NCI-H2029 (cell line): ENCODE measurements at regions not wholly inside any gene's neighbourhood (a gene's known extent, or its start where the extent isn't known, plus 50 kb on each side); places are given as distances from the start of the nearest gene placed in this dataset.
A peak's percentile ranks its signal among the peaks of the same experiment; 100 is the strongest.

Experiments used
- DNase-seq: peaks from one replicate; lab custom pipeline; 2025; lab: John Stamatoyannopoulos, UW

GRCh38 chr4:14792702-14793227 is 209.5 kb upstream of the CPEB2 start:
- DNase-seq = no peak

DNA sequence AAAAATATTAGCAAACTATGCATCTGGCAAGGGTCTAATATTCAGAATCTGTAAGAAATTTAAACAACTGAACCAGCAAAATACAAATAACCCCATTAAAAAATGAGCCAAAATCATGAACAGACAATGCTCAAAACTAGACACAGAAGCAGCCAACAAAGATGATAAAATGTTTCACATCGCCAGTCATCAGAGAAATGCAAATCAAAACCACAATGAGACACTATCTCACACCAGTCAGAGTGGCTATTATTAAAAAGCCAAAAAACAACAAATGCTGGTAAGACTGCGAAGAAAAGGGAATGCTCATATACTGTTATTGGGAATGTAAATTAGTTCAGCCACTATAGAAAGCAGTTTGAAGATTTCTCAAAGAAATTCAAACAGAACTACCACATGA is 201.3 kb upstream of the CPEB2 start:
- no peak for DNase-seq

DNA sequence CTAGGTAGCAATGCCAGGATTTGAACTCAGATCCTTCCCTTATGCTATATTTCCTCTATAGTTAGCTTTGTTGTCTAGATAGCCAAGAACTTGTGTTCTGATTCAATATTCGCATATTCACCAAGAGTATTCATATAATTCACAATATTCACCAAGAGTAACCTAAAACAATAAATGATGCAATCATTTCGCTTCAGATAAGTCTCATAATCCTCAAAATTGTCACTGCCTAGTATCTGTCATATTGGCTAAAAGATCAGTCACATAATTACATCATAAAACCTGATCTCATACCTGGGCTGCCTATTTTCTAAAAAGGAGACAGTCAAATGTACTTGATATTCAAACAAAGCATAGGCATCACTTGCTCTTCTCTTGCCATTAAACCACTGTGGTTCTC is 199.7 kb upstream of the CPEB2 start:
- no peak for DNase-seq

DNA sequence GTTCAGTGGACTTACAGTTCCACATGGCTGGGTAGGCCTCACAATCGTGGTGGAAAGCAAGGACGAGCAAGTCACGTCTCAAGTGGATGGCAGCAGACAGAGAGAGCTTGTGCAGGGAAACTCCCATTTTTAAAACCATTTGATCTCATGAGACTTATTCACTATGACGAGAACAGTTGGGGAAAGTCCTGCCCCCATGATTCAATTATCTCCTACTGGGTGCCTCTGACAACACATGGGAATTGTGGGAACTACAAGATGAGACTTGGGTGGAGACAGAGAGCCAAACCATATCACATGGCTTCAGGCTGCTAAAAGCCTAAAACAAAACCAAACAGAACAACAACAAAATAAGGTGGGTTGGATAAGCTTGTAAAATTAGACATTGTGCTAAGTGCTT is 194.4 kb upstream of the CPEB2 start:
- DNase-seq = no peak

GRCh38 chr4:14809203-14809602 is 193.1 kb upstream of the CPEB2 start:
- no peak for DNase-seq

- no peak for DNase-seq
Observed at GRCh38 chr4:14810121-14810520, 192.2 kb upstream of the CPEB2 start.

GRCh38 chr4:14810568-14810967 is 191.7 kb upstream of the CPEB2 start:
- DNase-seq = no peak

DNA sequence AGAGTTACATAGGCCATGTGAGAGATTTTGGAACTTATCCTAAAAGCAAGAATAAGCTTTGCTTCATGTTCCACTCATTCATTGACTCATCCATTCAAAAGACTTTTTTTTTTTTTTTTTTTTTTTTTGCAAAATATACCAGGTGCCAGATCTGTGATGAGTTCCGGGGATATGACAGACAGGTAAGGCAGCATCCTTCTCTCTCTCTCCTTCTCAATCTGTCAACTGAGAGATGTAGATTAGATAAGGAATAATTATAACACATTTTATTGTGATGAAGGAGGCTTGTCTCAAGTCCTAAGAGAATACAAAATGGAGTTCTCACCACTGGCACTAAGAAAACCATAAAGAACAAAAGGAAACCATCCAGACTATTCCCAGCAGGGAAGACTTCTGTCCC is 190.2 kb upstream of the CPEB2 start:
- no peak for DNase-seq

DNA sequence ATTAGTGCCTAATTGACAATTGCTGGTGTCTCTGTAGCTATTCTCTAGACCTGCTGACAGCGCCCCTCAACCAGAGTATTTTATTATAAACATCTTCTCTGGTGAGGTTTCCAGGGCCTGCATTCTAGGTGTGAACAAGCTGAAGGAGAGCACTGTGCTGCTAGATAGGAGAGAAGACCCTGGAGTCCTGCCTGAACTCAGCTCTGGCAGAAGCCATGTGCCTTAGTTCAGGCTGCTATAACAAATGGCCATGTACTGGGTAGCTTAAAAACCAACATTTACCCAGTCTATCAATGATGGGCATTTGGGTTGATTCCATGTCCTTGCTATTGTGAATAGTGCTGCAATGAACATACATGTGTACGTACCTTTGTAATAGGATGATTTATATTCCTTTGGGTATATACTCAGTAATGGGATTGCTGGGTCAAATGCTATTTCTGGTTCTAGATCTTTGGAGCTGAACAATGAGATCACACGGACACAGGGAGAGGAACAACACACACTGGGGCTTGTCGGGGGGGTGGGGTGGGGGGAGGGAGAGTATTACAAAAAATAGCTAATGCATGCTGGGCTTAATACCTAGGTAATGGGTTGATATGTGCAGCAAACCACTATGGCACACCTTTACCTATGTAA is 185.5 kb upstream of the CPEB2 start:
- DNase-seq = no peak

DNA sequence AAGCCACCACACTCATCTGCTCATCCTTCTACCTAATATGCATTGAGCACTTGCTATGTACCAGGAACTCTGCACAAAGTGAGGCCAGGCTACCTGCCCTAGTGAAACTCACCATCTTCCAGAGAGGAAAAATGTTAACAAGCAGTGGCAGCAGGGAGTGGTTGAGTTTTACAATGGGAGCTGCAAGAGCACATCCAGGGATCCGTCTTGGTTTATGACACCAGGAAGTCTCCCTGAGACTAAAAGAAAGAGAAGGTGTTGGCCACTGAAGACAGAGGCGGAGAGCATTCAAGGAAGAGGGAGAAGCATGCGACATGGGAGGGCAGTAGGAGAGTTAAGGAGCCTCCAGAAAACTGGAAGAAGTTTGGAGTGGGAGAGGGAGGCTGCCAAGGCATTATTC is 178.1 kb upstream of the CPEB2 start:
- DNase-seq = no peak

DNA sequence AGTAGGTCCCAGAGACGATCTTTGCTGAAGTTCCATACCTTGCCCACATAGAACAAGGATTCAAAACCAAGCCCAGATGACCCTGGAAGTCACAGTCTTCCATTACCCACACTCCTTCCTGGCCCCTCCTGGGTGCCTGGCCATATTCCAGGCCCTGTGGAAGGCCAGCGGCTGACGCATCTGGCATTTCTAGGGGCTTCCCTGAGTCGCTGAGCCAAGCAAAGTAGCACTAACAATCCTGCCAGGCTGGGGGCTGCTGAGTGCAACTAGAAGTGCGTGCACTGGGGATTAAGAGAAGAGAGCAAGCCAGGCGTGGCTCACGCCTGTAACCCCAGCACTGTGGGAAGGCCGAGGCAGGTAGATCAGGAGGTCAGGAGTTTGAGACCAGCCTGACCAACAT is 175.2 kb upstream of the CPEB2 start:
- DNase-seq = no peak

- DNase-seq = no peak
Observed at GRCh38 chr4:14829795-14830194, 172.5 kb upstream of the CPEB2 start.

DNA sequence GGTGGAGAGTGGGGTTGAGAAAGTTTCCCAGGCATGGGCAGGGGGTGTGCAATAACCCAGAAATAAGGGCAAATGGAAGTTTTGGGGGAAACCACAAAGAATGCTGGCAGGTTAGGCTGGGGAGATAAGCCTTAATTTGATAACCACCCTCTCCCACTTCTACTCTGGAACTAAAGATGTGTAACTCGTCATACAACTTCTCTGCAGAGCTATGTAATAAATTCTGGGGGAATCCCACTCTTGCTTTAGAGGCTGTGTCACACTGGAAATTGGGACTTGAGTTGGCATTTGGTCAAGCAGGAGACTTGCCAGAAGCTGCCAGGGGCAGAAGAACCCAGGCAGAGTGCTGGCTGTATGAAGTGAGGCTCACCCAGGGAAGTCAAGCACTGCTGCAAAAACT is 170.9 kb upstream of the CPEB2 start:
- DNase-seq = no peak

GRCh38 chr4:14833053-14833452 is 169.2 kb upstream of the CPEB2 start:
- no peak for DNase-seq

- DNase-seq = no peak
Observed at GRCh38 chr4:14834382-14834781, 167.9 kb upstream of the CPEB2 start.

- no peak for DNase-seq
Observed at GRCh38 chr4:14835288-14835687, 167.0 kb upstream of the CPEB2 start.

- DNase-seq = no peak
Observed at GRCh38 chr4:14835708-14836425, 166.4 kb upstream of the CPEB2 start.

- DNase-seq = no peak
Observed at GRCh38 chr4:14837860-14838259, 164.4 kb upstream of the CPEB2 start.

DNA sequence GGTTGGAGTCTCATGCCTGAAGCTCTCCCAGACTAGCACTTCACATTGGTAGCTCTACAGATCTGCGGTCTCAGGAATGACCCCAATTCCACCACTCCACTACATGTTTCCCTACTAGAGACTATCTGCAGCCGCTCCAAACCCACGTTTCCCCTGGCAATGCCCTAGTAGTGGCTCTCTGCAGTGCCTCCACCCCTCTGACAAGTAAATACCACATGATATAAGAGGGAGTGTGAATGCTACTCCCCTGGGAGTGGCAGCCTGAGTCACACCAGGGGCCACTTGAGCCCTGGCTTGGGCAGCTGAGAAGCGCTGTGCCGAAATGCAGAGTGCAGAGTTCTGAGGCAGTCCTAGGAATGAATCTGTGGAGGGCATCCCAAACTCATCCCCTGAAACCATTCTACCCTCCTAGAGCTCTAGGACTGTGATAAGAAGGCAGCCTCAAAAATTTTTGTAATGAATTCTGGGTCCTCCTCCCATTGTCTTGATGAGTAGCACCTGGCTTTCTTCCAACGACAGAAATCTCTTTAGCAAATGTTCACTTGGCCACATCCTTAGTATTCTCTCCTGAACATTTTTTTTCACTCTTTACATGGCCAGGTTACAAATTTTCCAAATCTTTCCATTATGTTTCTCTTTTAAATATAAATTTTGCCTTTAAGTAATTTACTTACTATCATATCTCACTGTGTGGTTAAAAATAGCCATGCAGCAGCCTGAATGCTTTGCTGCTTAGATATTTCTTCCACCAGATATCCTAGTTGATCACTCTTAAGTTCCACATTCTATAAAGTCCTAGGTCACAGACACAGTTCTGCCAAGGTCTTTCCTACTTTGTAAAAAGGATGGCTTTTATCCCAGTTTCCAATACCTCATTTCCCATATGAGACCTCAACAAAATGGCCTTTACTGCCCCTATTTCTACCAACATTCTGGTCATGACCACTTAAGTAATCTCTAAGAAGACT is 160.2 kb upstream of the CPEB2 start:
- peak; percentile 33 for DNase-seq

GRCh38 chr4:14842964-14843630 is 159.2 kb upstream of the CPEB2 start:
- DNase-seq = no peak

GRCh38 chr4:14844061-14844460 is 158.2 kb upstream of the CPEB2 start:
- no peak for DNase-seq

- DNase-seq = no peak
Observed at GRCh38 chr4:14848229-14848628, 154.1 kb upstream of the CPEB2 start.
